CD4-positive, alpha-beta T cell (primary cell): ENCODE measurements at regions not wholly inside any gene's neighbourhood (a gene's known extent, or its start where the extent isn't known, plus 50 kb on each side); places are given as distances from the start of the nearest gene placed in this dataset.

Experiments used
- ATAC-seq: fragments of 200-7000 bp; cut with Tn5 transposase; one replicate; pipeline ENCODE4 v1.10.0; 2022; ENCODE audit warnings: mild to moderate bottlenecking; ENCODE audit not compliant: poor library complexity
- CTCF ChIA-PET: fragments of 350-600 bp; sonication (Branson Sonifier 250); formaldehyde crosslinking; loops from one replicate; lab custom pipeline; 2021; ENCODE audit warnings: antibody characterized with exemption, inconsistent platforms; lab: Charles Lee
- POLR2A ChIA-PET: fragments of 350-600 bp; sonication (Branson Sonifier 250); formaldehyde crosslinking; loops from one replicate; lab custom pipeline; 2021; ENCODE audit warnings: antibody characterized with exemption, inconsistent platforms; lab: Charles Lee
- DNase-seq, 14 experiments: peaks; one replicate each; pipeline ENCODE4 v3.0.0-alpha.2; 2013 to 2020; ENCODE audit warnings: mixed read lengths in 2 of 14
- H3K27ac ChIP-seq, 2 donors: one replicate each; pipeline versions ENCODE4 v1.5.1 to v1.7.0; 2013; ENCODE audit warnings: low read length in 2 of 2, low read depth in 1 of 2, mild to moderate bottlenecking in 1 of 2
- H3K27me3 ChIP-seq, 2 experiments: 1 replicate in 1 of 2; 2 replicates in 1 of 2; pipeline versions ENCODE4 v1.6.1 to v1.7.0; 2013; ENCODE audit warnings: low read length in 2 of 2, control low read depth in 1 of 2, mild to moderate bottlenecking in 1 of 2, moderate library complexity in 1 of 2; ENCODE audit not compliant: insufficient read depth in 2 of 2, control insufficient read depth in 1 of 2
- H3K36me3 ChIP-seq: one replicate; pipeline ENCODE4 v1.6.1; 2013; ENCODE audit warnings: low read length, control low read depth; ENCODE audit not compliant: insufficient read depth
- H3K4me1 ChIP-seq: one replicate; pipeline ENCODE4 v1.6.1; 2013; ENCODE audit warnings: low read length, control low read depth; ENCODE audit not compliant: insufficient read depth
- H3K4me3 ChIP-seq: one replicate; pipeline ENCODE4 v1.5.1; 2013; ENCODE audit warnings: mild to moderate bottlenecking, low read length, moderate library complexity
- H3K9me3 ChIP-seq, 2 experiments: 1 replicate in 1 of 2; 2 replicates in 1 of 2; pipeline versions ENCODE4 v1.6.1 to v1.7.0; 2013; ENCODE audit warnings: low read length in 2 of 2, mild to moderate bottlenecking in 2 of 2, control low read depth in 1 of 2, moderate library complexity in 1 of 2; ENCODE audit not compliant: control insufficient read depth in 1 of 2, insufficient read depth in 1 of 2
- H3K27ac Mint-ChIP-seq: one replicate; pipeline ENCODE4 v1.8.0; 2020; ENCODE audit warnings: mixed read lengths
- H3K27me3 Mint-ChIP-seq: one replicate; pipeline ENCODE4 v1.8.0; 2021; ENCODE audit warnings: mixed read lengths
- H3K36me3 Mint-ChIP-seq: one replicate; pipeline ENCODE4 v1.8.0; 2021; ENCODE audit warnings: low read depth, mixed read lengths
- H3K4me1 Mint-ChIP-seq: one replicate; pipeline ENCODE4 v1.8.0; 2021; ENCODE audit warnings: low read depth, mixed read lengths
- H3K4me3 Mint-ChIP-seq: one replicate; pipeline ENCODE4 v1.8.0; 2020; ENCODE audit warnings: mild to moderate bottlenecking, mixed read lengths
- H3K9me3 Mint-ChIP-seq: one replicate; pipeline ENCODE4 v1.8.0; 2020; ENCODE audit warnings: mixed read lengths
- CTCF ChIP-seq: fragments of 200-600 bp; IDR thresholded peaks from one replicate; pipeline ENCODE4 v1.8.0; 2022; ENCODE audit warnings: antibody characterized with exemption, mild to moderate bottlenecking
- intact Hi-C, 2 experiments: fragments of 100-400 bp; cut with DNase I in 1 of 2; cut with micrococcal nuclease in 1 of 2; formaldehyde crosslinking; loops; one replicate each; pipeline versions ENCODE4 v1.15.1 to v1.9.0; 2023 to 2025; cut with DNase I, micrococcal nuclease

DNA sequence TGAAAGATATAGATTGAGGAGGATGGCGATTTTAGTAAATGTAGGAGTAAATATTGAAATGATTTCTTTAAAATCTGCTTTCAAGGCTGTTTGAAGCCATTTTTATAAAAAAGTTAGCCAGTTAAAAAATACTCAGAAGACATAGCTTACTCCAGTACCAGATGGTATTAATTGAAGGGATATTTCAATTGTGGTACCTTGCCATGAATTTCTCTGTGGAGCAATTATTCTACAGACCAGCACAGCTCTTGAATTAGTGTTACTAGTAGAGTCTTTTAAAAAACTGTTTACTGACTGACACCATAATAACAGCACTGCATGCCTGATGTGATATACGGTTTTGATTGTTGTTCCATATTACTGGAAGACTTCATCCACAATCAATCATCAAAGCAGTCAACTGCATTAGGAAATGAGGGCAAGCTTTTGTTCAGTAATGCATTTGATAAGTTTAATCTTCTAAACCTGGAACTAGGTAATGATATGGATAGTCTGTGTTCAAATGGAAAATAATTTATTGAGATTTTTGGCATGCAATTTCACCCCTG is 106.4 kb downstream of the MFSD1 start:
- H3K9me3 ChIP-seq: no peaks in the 10 kb centered on the region
- Mint-ChIP-seq H3K36me3 (no peaks in the 10 kb centered on the region), H3K27me3 (peaks cover 18% of the 10 kb centered on the region), H3K4me3 (no peak overlapping the region), H3K4me1 (no peaks in the 10 kb centered on the region), H3K9me3 (no peaks in the 10 kb centered on the region), H3K27ac (no peak overlapping the region)
- no peak for TF ChIP-seq CTCF
- no peak overlapping the region for H3K4me3 ChIP-seq
- H3K27ac ChIP-seq: no peak overlapping the region
- H3K36me3 ChIP-seq: no peaks in the 10 kb centered on the region
- H3K4me1 ChIP-seq: no peaks in the 10 kb centered on the region
- DNase-seq (no peak), ATAC-seq (no peak)
- ChIA-PET CTCF (no interaction called here), POLR2A (no interaction called here)
- H3K27me3 ChIP-seq: peaks cover 3 to 4% of the 10 kb centered on the region in 2 experiments
- intact Hi-C loops: no loop called here

DNA sequence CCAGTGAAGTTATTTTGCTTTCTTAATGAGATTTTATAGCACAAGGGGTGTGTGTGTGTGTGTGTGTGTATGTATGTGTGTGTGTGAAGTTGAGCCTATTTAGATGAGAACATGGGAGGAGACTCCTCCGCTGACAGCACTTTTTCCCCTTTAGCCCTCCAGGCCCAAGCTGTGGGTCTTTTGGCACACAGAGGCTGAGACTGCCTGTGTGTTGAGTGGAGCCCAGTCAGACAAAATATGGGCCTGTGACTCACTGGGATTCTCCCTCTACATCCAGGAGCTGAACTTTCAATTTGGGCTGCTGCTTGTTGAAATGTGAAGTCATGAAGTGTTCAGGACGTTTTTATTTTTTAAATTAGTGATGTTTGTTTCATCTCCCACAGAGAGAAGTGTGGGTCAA is 108.0 kb downstream of the MFSD1 start:
- H3K27ac ChIP-seq: no peak overlapping the region
- H3K27ac Mint-ChIP-seq: no peak overlapping the region
- no peaks in the 10 kb centered on the region for H3K9me3 ChIP-seq
- H3K4me1 ChIP-seq: no peaks in the 10 kb centered on the region
- ChIA-PET CTCF (no interaction called here), POLR2A (no interaction called here)
- no peaks in the 10 kb centered on the region for H3K9me3 Mint-ChIP-seq
- intact Hi-C loops: no loop called here
- H3K36me3 Mint-ChIP-seq: no peaks in the 10 kb centered on the region
- no peak for DNase-seq
- H3K4me1 Mint-ChIP-seq: no peaks in the 10 kb centered on the region
- peaks cover 20% of the 10 kb centered on the region for H3K27me3 Mint-ChIP-seq
- H3K4me3 ChIP-seq: no peak overlapping the region
- peaks cover 3 to 4% of the 10 kb centered on the region in 2 experiments for H3K27me3 ChIP-seq
- ATAC-seq: no peak
- no peaks in the 10 kb centered on the region for H3K36me3 ChIP-seq
- no peak for TF ChIP-seq CTCF
- no peak overlapping the region for H3K4me3 Mint-ChIP-seq

DNA sequence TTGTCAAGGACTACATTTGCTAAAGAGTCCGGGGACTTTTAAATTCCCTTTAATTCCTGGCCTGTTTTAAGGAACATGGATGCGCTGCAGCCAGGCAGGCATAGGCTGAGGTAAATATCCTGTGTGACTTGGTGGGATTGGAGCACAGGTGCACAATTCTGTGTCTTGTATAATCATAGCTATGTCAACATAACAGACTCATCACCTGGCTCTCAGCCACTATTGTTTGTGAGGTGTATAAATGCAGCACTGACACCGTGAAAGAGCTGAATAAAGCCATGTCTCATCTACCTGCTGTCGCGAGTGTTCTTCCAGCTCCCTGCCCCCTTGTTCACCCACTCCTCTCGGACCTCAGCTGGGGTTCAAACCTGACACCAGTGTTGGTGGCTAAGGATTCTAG is 109.7 kb downstream of the MFSD1 start:
- no peak overlapping the region for H3K4me3 Mint-ChIP-seq
- no peaks in the 10 kb centered on the region for H3K36me3 Mint-ChIP-seq
- Histone ChIP-seq H3K4me3 (no peak overlapping the region), H3K4me1 (no peaks in the 10 kb centered on the region), H3K27me3 (peaks cover 3 to 4% of the 10 kb centered on the region in 2 experiments), H3K27ac (no peak overlapping the region), H3K36me3 (no peaks in the 10 kb centered on the region), H3K9me3 (no peaks in the 10 kb centered on the region)
- no peak for DNase-seq
- no peaks in the 10 kb centered on the region for H3K4me1 Mint-ChIP-seq
- no peak overlapping the region for H3K27ac Mint-ChIP-seq
- ATAC-seq: no peak
- intact Hi-C loops: no loop called here
- peaks cover 17% of the 10 kb centered on the region for H3K27me3 Mint-ChIP-seq
- no peaks in the 10 kb centered on the region for H3K9me3 Mint-ChIP-seq
- ChIA-PET CTCF (no interaction called here), POLR2A (no interaction called here)
- TF ChIP-seq CTCF: no peak
